HG03066 (cell line): ENCODE measurements at regions not wholly inside any gene's neighbourhood (a gene's known extent, or its start where the extent isn't known, plus 50 kb on each side); places are given as distances from the start of the nearest gene placed in this dataset.

Source experiments
- ATAC-seq: cut with Tn5 transposase; IDR thresholded peaks from one replicate; pipeline ENCODE4 v1.9.1; 2021; ENCODE audit warnings: low read depth; ENCODE audit not compliant: unreplicated experiment

DNA sequence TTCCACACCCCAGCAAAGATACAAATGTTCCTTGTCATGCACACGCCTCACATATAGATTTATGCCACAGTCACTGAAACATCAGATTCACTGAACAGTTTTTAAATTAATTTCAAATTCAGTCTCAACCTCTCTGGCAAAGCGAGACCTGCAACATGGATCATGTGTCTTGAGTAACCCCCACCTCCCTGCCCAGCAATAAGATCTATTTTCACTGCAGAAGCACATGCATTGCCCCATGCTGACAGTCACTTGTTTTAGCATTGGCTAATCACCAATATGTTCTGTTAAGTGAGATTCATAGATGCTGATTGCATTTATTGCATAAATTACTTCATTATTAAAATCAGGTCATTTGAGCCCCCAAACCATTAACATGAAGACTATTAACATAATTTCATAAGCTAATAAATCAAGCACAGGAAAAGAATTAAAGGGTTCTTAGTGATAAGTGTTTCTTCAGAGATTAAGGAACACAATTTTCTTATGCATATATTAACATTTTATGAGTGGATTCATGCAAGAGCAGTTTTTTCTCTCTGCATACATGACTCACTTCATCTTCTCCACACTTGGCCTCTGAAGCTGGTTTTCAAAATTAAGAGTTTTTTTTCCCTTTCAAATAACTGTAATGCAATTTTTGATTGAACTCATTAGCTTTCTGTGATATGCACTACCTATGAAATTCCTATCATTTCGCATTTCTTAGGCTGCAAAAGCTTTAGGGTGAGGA lies 173.2 kb upstream of the SOX4 start:
- ATAC-seq, result no peak

- no peak for ATAC-seq
These were observed 172.6 kb upstream of the SOX4 start for GRCh38 chr6:21420926-21421325.

- no peak for ATAC-seq
These were observed 170.3 kb upstream of the SOX4 start for GRCh38 chr6:21423106-21423854.

- ATAC-seq, result no peak
These were observed 166.6 kb upstream of the SOX4 start for GRCh38 chr6:21426841-21427490.

DNA sequence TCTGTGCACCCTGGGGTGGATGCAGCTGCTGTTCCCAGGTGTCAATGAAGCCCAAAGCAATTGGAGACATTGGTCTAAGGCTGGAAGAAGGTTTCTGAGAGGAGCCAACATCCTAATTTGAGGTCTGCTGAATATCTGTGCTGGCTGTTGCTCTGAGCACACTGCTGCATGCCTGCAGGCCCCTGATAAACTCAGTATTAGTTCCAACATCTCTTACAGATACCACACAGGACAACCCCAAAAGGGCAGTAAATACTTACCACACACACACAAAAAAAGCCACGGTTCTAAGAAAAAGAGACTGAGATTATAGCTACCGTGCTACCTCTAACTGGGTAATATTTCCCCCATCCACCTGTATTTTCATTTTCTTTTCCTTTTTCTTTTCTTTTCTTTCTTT lies 164.3 kb upstream of the SOX4 start:
- ATAC-seq, result no peak

- no peak for ATAC-seq
These were observed 162.0 kb upstream of the SOX4 start for GRCh38 chr6:21431526-21431925.

DNA sequence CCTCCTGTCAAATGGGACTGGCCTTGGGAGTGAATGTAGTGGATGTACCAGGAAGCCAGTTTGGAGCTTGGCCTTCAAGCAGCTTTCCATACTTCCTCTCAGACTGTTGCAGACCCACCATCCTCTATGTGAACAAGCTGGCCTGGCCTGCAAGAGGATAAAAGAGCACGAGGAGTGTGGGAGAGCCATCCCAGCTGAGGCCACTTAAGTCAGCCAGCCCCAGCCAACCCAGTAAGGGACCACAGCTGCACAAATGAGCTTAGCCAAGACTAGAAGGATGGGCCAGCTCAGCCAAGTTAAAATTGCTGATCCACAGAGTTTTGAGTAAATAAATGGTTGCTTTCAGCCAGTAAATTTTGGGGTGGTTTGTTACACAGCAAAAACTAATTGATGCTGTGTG lies 156.9 kb upstream of the SOX4 start:
- ATAC-seq, result no peak

DNA sequence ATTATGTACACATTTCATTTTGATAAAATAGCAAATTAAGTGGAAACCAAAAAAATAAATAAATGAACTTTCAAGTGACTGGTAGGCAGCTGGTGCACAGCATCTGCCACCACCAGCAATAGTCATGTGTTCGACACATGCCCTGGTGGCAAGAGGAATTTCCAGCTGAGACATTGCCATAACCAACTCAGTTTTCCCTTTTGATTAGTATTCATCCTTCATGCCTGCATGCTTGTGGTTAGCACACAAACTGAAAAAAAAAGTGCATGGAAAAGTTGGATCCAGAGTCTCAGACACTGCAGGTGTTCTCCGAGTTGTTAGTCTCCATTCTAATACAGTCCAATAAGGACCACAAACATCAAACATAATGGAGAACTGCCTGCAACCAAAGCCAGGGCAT lies 156.0 kb upstream of the SOX4 start:
- no peak for ATAC-seq

DNA sequence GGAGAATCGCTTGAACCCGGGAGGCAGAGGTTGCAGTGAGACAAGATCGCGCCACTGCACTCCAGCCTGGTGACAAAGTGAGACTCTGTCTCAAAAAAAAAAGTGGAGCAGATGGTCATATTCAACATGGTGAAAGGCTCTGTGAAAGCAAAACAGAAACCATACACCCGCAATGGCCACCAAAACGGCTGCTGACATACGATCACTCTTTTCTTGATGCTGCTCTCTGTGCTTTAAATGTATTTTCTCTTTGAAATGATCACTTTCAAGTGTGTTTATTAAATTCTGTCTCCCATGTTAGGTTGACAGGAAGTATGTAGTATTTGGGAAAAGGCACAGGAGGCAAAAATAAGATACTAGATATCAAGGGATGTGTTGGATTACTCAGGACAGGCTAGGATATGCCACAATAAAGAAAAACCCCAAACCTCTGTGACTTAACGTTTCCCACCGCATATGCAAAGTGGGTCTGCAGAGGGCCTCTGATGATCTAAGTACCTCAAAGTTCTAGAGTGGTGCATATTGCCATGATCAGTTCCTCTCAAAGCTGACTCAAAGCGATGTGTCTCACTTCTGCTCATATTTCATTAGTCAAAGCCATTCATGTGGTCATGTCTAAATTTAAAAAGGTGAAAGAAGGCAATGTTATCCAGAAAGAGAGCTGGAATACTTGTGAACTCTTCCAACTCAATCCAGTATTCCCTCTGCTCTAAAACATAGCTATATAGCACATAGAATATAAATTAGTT lies 155.1 kb upstream of the SOX4 start:
- peak; percentile 97 for ATAC-seq

DNA sequence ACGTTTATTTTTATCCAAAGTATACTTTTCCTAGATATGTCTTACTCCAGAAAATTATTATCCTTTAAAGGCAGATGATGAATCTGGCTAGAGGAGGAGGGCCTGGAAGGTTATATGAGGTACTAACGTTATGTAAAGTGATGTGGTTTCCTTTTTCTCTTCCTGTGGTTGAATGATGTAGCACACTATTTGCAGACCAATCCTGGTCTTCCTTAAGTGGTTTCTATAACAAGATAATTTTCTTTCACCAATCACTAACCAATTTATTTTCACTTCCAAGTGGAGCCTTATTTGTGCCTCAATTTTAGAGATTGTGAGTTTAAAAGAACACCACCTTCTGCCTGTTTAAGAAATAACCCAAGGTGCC lies 154.6 kb upstream of the SOX4 start:
- ATAC-seq, result peak; percentile 43

DNA sequence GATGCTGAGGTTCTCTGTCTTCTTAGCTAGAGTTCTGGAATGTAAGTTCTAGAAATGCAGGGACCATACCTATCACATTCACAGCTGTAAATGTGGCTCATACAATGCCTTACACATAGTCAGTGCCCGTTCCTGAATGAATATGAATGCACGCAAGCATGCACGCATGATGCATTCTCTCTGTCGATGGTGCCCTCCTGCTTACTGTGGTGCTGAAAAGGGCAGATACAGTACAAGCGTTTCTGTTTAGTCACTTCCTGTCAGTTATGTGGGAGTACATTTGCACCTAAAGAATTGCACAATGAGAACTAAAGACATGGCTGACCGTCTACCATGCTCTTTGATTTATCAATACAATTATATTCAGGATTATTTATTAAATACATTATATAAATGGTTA lies 152.2 kb upstream of the SOX4 start:
- ATAC-seq, result no peak

GRCh38 chr6:21442874-21443273 lies 150.7 kb upstream of the SOX4 start:
- ATAC-seq, result no peak

DNA sequence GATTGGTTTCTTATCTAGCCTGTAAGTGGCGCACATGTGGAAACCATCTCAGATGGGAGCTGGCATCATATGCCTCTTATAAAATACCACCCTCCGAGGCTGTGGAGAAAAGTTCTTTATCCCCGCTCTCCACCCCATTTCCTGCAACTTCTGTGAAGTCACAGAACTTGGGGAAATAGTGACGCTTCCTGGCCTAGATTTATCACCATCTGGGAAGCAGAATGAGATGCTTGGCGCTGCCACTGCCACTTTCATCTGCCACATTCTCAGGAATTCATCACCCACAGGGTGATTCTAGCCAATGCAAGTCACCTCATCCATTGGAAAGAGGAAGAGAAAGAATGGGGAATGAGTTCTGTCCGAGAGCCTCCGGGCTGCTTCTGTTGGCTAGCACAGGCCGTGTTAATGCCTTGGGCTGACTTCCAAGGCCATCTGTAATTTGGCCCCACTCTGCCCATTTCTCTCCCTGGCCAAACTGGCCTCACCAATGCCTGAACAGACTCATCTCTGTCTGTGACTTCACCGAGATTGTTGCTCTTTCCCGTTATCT lies 148.8 kb upstream of the SOX4 start:
- ATAC-seq, result no peak

GRCh38 chr6:21447987-21448386 lies 145.6 kb upstream of the SOX4 start:
- no peak for ATAC-seq

DNA sequence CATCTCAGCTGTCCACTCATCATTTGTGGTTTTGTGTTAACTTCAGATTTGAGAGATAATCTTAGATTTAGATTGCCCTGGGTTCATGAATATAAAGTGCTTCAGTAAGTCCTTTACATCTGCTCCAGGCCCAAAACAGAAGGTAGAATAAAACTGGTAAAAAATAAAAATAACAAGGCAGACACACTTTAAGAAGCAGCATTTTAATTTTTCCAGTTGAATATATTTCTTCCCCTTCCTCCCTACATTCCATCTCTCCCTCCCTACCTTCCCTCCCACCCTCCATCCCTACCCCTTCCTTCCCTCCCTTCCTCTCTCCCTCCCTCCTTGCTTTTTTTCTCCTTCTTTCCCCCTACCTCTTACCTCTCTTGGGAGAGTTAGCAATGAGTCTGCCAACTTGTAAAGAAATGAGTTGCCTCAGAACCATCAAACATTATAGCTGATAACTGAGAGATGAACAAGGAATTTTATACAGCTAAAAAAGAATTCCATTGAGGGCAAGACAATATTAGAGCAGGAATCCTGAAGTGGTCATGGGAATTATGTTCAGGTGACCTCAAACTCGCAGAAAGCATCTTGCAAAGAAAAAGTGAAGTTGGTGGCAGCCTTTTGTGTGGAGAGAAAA lies 145.0 kb upstream of the SOX4 start:
- ATAC-seq, result no peak

GRCh38 chr6:21450149-21450548 lies 143.4 kb upstream of the SOX4 start:
- ATAC-seq, result no peak

DNA sequence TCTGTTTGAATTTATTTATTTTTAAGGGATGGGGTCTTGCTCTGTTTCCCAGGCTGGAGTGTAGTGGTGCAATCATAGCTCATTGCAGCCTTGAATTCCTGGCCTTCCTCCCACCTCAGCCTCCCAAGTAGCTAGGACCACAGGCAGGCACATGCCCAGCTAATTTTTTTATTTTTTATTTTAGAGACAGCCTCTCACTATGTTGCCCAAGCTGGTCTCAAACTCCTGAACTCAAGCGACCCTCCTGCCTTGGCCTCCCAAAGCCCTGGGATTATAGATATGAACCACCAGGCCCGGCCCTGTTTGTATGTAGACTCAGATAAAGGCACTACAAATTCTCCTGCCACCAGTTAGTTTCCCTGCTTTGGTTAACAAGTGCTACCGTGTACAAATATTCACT lies 142.9 kb upstream of the SOX4 start:
- ATAC-seq, result no peak

DNA sequence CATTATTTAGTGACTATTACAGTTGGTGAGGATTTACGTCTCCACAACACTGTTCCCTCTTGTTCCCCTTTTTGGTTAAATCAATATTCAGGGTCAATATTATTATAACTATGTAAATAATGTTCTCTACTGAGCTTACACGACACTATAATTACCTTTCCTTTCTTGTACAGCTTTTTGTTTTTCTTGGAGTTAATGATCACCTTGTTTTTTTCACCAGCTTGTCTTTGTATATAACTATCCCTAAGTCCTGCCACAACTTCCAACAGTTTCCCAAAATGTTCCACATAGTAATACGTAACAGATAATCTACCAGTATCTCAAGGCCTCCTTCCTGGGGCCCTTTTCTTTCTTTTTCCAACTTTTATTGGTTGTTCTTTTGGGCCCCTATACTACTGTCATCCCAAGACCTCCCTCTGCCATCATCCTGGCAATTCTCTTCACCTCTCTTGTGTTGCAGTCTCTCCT lies 142.0 kb upstream of the SOX4 start:
- no peak for ATAC-seq

DNA sequence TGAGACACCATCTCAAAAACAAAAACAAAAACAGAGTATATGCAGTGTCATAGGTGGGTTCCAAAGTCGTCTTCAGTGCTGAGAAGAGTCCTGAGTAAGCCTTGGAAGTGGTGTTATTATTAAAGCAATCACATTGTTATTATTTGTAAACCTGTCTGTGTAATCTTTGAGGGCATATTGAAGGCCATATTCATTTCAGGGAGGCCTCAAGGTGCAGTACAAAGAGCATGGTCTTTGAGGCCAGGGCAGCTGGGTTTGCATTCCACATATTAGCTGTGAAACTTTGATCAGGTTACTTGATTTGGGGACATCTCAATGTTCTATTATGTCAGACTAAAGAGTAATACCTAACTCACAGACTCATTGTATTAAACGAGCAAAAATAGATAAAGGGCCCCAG lies 139.3 kb upstream of the SOX4 start:
- no peak for ATAC-seq

DNA sequence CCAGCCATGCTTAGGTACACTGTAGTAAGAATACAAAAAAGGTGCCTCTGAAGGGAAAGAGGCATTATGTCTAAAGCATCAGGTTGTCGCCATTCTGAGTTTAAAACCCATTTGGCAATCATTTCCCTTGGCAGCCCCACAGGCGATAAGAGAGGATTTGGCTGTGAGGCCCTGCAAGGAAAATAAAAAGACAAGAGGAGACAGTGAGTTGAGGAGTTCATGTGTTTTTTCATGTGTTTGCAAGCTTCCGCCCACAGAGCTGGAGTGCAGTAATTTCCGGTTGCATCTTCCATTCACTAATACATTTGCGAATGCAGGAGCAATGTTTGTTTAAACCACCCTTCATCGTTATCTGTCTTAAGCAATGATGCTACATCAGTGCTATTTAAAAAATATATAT lies 138.5 kb upstream of the SOX4 start:
- ATAC-seq, result no peak
